ENCODE measurements at regions not wholly inside any gene's neighbourhood (a gene's known extent, or its start where the extent isn't known, plus 50 kb on each side); places are given as distances from the start of the nearest gene placed in this dataset.

DNA sequence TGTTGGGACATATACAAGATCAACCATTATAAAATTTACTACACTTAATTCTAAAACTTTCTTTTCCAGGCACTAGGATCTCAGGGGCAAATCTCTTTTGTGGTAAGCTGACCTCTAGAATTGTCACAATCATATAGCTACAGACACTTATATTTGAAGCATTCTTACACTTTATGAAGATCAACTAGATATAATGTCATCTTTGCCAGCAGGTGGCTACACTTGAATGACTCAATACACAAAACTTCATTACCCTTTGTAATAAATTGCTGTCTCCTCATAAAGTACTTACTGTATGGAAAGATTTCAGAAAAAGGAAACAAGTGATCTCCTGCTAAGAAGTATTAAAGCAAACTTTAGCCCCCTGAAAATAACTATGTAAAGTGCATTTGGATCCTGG is 77.8 kb downstream of the RDH14 start:
- H3K4me3 ChIP-seq (ENCODE audit: low read depth, low read length), result no peak overlapping the region
- DNase-seq (ENCODE audit: low read depth), result no peak
- TF ChIP-seq, protein P1, sequence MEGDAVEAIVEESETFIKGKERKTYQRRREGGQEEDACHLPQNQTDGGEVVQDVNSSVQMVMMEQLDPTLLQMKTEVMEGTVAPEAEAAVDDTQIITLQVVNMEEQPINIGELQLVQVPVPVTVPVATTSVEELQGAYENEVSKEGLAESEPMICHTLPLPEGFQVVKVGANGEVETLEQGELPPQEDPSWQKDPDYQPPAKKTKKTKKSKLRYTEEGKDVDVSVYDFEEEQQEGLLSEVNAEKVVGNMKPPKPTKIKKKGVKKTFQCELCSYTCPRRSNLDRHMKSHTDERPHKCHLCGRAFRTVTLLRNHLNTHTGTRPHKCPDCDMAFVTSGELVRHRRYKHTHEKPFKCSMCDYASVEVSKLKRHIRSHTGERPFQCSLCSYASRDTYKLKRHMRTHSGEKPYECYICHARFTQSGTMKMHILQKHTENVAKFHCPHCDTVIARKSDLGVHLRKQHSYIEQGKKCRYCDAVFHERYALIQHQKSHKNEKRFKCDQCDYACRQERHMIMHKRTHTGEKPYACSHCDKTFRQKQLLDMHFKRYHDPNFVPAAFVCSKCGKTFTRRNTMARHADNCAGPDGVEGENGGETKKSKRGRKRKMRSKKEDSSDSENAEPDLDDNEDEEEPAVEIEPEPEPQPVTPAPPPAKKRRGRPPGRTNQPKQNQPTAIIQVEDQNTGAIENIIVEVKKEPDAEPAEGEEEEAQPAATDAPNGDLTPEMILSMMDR (IDR thresholded peaks at IDR 0.05; ENCODE audit: insufficient read depth, low read depth, low read length), result no peak

DNA sequence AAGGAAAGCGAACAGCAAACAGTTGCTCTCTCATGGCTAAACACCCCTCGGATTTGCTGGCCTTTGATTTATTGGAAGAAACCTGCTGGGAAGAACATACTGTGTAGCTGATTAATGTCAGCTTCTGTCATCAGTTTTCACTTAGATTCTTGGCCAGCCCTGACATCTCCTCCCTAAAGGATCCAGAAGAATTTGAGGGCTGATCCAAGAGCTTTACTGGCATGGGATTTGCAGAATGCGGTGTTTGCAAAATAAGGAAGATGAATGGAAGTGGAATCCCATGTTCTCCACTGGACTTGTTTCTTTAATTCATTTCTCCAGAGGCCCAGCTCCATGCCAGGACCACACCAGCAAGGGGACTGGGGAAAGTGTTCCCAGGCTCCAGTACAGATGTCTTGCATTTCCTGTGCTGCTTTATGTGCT is 80.5 kb downstream of the RDH14 start:
- no peak overlapping the region for H3K4me3 ChIP-seq (ENCODE audit: low read depth, low read length)
- TF ChIP-seq, protein P1 (IDR thresholded peaks at IDR 0.05; ENCODE audit: insufficient read depth, low read depth, low read length), result no peak
- no peak for DNase-seq (ENCODE audit: low read depth)

GRCh38 chr2:18477293-18477692 is 83.2 kb downstream of the RDH14 start:
- no peak overlapping the region for H3K4me3 ChIP-seq (ENCODE audit: low read depth, low read length)
- TF ChIP-seq, protein P1 (IDR thresholded peaks at IDR 0.05; ENCODE audit: insufficient read depth, low read depth, low read length), result no peak
- DNase-seq (ENCODE audit: low read depth), result no peak

- DNase-seq (ENCODE audit: low read depth), result no peak
- no peak overlapping the region for H3K4me3 ChIP-seq (ENCODE audit: low read depth, low read length)
- TF ChIP-seq, protein P1 (IDR thresholded peaks at IDR 0.05; ENCODE audit: insufficient read depth, low read depth, low read length), result no peak
Measured at GRCh38 chr2:18476484-18476883, 84.0 kb downstream of the RDH14 start.

DNA sequence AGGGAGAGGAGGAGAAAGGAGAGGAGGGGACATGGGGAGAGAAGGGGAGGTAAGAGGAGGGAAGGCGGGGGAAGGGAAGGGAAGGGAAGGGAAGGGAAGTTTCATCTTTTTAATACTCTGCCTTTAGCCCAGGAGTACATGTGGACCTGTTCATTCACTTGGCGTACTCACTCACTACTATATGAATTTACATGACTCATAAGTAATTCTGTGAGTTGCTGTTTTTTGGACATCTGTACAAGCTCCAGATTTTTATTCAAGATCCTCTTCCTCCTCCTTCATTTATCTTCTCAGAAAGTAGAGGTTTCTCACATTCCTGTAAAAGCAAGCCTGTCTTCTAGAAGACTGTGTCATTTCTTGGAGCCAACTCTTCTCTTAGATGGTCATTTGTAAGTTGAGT is 84.6 kb downstream of the RDH14 start:
- H3K4me3 ChIP-seq (ENCODE audit: low read depth, low read length), result no peak overlapping the region
- TF ChIP-seq, protein P1 (IDR thresholded peaks at IDR 0.05; ENCODE audit: insufficient read depth, low read depth, low read length), result no peak
- no peak for DNase-seq (ENCODE audit: low read depth)

DNA sequence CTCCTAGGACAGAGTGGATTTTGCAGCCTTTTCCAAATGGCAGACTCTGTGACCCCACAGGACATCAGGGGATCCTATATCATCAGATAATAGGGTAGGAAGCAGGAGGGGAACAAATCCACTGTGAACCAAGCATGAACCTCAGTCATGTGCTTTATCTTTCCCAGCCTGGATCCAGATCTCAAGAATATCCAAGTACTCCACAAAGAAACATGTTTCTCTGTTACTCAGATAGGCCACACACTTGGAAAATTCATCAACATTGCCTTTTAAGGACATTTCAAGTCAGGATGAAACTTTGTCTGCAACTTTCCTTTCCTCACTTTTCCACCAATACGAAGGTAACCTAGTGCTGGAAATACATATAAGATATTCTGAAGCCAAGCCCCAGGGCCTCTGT is 85.8 kb downstream of the RDH14 start:
- no peak for DNase-seq (ENCODE audit: low read depth)
- H3K4me3 ChIP-seq (ENCODE audit: low read depth, low read length), result no peak overlapping the region
- TF ChIP-seq, protein P1 (IDR thresholded peaks at IDR 0.05; ENCODE audit: insufficient read depth, low read depth, low read length), result no peak

Data from fibroblast of villous mesenchyme (primary cell).